HepG2 (cell line): ENCODE measurements at regions not wholly inside any gene's neighbourhood (a gene's known extent, or its start where the extent isn't known, plus 50 kb on each side); places are given as distances from the start of the nearest gene placed in this dataset.

Experiments used
- ATAC-seq: fragments of 200-7000 bp; cut with Tn5 transposase; 3 replicates; pipeline ENCODE4 v1.9.1; 2020; ENCODE audit warnings: mild to moderate bottlenecking, moderate library complexity
- BruUV-seq: library from RNA; stranded (reverse); fragments of 400-500 nt; replicated peaks from 2 replicates; lab custom pipeline; 2021; lab: Mats Ljungman, UMichigan
- CTCF ChIA-PET: fragments of 300-600 bp; formaldehyde crosslinking; extraction: SDS; loops from one replicate; lab custom pipeline; 2021; ENCODE audit warnings: low total read pairs, inconsistent platforms, low intra/inter-chr PET ratio; lab: Yijun Ruan, JAX
- POLR2A ChIA-PET: fragments of 350-600 bp; sonication (Branson Sonifier 250); formaldehyde crosslinking; loops from one replicate; lab custom pipeline; 2020; ENCODE audit warnings: antibody characterized with exemption, inconsistent platforms; lab: Yijun Ruan, JAX
- DNase-seq: peaks from one replicate; pipeline ENCODE4 v3.0.0-alpha.2; 2015; ENCODE audit warnings: low spot score
- FAIRE-seq: peaks from 3 replicates; lab custom pipeline; 2011; peaks lifted over from hg19 to GRCh38; lab: Jason Lieb, UNC
- H2AFZ ChIP-seq: one replicate; pipeline ENCODE4 v1.6.1; 2011; ENCODE audit warnings: low read length, inconsistent platforms
- H3K27ac ChIP-seq: fragments of 300-600 bp; 3 replicates; pipeline ENCODE4 v1.8.0; 2011; ENCODE audit warnings: mixed run types, mild to moderate bottlenecking, mixed read lengths, low read length, inconsistent platforms; ENCODE audit not compliant: insufficient read depth; ENCODE audit errors: extremely low read length
- H3K27me3 ChIP-seq, 2 experiments: fragments of 200-600 bp in 1 of 2; 2 replicates in 1 of 2; 3 replicates in 1 of 2; pipeline versions ENCODE4 v1.6.0 to v1.8.0; 2011; ENCODE audit warnings: low read length in 2 of 2, mild to moderate bottlenecking in 2 of 2, moderate library complexity in 2 of 2, inconsistent platforms in 1 of 2; ENCODE audit not compliant: insufficient read depth in 2 of 2, control insufficient read depth in 1 of 2
- H3K36me3 ChIP-seq, 2 experiments: fragments of 200-600 bp in 1 of 2; replicated peaks in 1 of 2; 2 replicates in 1 of 2; 3 replicates in 1 of 2; pipeline versions ENCODE4 v1.5.1 to v1.8.0; 2011; ENCODE audit warnings: low read length in 2 of 2, inconsistent platforms in 1 of 2; ENCODE audit not compliant: insufficient read depth in 2 of 2, control insufficient read depth in 1 of 2
- H3K4me1 ChIP-seq: 2 replicates; pipeline ENCODE4 v1.5.1; 2012; ENCODE audit warnings: low read length, inconsistent platforms; ENCODE audit not compliant: insufficient read depth
- H3K4me2 ChIP-seq: 2 replicates; pipeline ENCODE4 v1.6.0; 2011; ENCODE audit warnings: low read depth, low read length, inconsistent platforms
- H3K4me3 ChIP-seq, 3 experiments: fragments of 200-600 bp in 1 of 3; sonication (generic), shearing (Covaris generic) in 1 of 3; replicated peaks in 1 of 3; 2 replicates each; pipeline ENCODE4 v1.5.1; 2011 to 2016; ENCODE audit warnings: low read length in 3 of 3, inconsistent platforms in 2 of 3, low read depth in 2 of 3, mild to moderate bottlenecking in 2 of 3, control low read depth in 1 of 3, mixed read lengths in 1 of 3; ENCODE audit not compliant: insufficient read depth in 1 of 3
- H3K79me2 ChIP-seq: one replicate; pipeline ENCODE4 v1.6.1; 2011; ENCODE audit warnings: low read length, inconsistent platforms; ENCODE audit not compliant: insufficient read depth
- H3K9ac ChIP-seq: 2 replicates; pipeline ENCODE4 v1.6.0; 2011; ENCODE audit warnings: mild to moderate bottlenecking, low read depth, low read length, inconsistent platforms; ENCODE audit not compliant: insufficient read depth
- H3K9me3 ChIP-seq: 2 replicates; pipeline ENCODE4 v1.5.1; 2012; ENCODE audit warnings: mild to moderate bottlenecking, low read length
- H4K20me1 ChIP-seq: 2 replicates; pipeline ENCODE4 v1.6.0; 2011; ENCODE audit warnings: inconsistent platforms, mild to moderate bottlenecking, low read length, moderate library complexity; ENCODE audit not compliant: insufficient read depth
- AKAP8 ChIP-seq: sonication (generic); formaldehyde crosslinking; IDR thresholded peaks from 2 replicates; pipeline ENCODE4 v1.5.1; 2020; ENCODE audit warnings: mild to moderate bottlenecking, missing genetic modification reagents
- BORCS8-MEF2B ChIP-seq: sonication (generic); formaldehyde crosslinking; IDR thresholded peaks from 2 replicates; pipeline ENCODE4 v1.8.0; 2022; ENCODE audit warnings: mild to moderate bottlenecking, missing genetic modification reagents
- CC2D1A ChIP-seq: sonication (generic); formaldehyde crosslinking; IDR thresholded peaks from 2 replicates; pipeline ENCODE4 v1.8.1; 2023; ENCODE audit warnings: mild to moderate bottlenecking, missing genetic modification reagents
- CEBPB ChIP-seq: IDR thresholded peaks from 2 replicates; pipeline ENCODE4 v1.6.1; 2011; ENCODE audit warnings: low read depth, low read length, improper control_type of control experiment, borderline replicate concordance
- EEA1 ChIP-seq: sonication (generic); formaldehyde crosslinking; IDR thresholded peaks from 2 replicates; pipeline ENCODE4 v1.5.1; 2020; ENCODE audit warnings: mild to moderate bottlenecking, missing genetic modification reagents, borderline replicate concordance
- FOXK2 ChIP-seq: fragments of 450-650 bp; IDR thresholded peaks from 2 replicates; pipeline ENCODE4 v1.6.1; 2016
- GATAD2A ChIP-seq: IDR thresholded peaks from 2 replicates; pipeline ENCODE4 v1.6.1; 2016
- HIVEP1 ChIP-seq: sonication (generic); formaldehyde crosslinking; IDR thresholded peaks from 2 replicates; pipeline ENCODE4 v1.4.0; 2020; ENCODE audit warnings: mild to moderate bottlenecking, missing genetic modification reagents
- HNF4A ChIP-seq: sonication (generic); formaldehyde crosslinking; IDR thresholded peaks from 2 replicates; pipeline ENCODE4 v1.4.0; 2020; ENCODE audit warnings: missing genetic modification reagents
- KDM3A ChIP-seq: IDR thresholded peaks from 2 replicates; pipeline ENCODE4 v1.6.1; 2018; ENCODE audit warnings: low read depth, missing compliant biosample characterization
- KDM5B ChIP-seq: sonication (generic); formaldehyde crosslinking; IDR thresholded peaks from 2 replicates; pipeline ENCODE4 v1.4.0; 2020; ENCODE audit warnings: missing genetic modification reagents, mild to moderate bottlenecking, borderline replicate concordance
- MYC ChIP-seq: sonication (generic); formaldehyde crosslinking; IDR thresholded peaks from 2 replicates; pipeline ENCODE4 v1.9.0; 2021; ENCODE audit warnings: missing genetic modification reagents, borderline replicate concordance
- NFAT5 ChIP-seq: sonication (generic); formaldehyde crosslinking; IDR thresholded peaks from 2 replicates; pipeline ENCODE4 v1.4.0; 2020; ENCODE audit warnings: missing genetic modification reagents
- NFRKB ChIP-seq: fragments of 450-650 bp; IDR thresholded peaks from 2 replicates; pipeline ENCODE4 v1.6.1; 2017
- SIX1 ChIP-seq: sonication (generic); formaldehyde crosslinking; IDR thresholded peaks from 2 replicates; pipeline ENCODE4 v1.4.0; 2020; ENCODE audit warnings: missing genetic modification reagents, borderline replicate concordance
- TBP ChIP-seq: sonication (generic); formaldehyde crosslinking; IDR thresholded peaks from 2 replicates; pipeline ENCODE4 v1.5.0; 2020; ENCODE audit warnings: missing genetic modification reagents
- ZNF746 ChIP-seq: sonication (generic); formaldehyde crosslinking; IDR thresholded peaks from 2 replicates; pipeline ENCODE4 v1.8.0; 2022; ENCODE audit warnings: mild to moderate bottlenecking, missing genetic modification reagents
- WGBS: methylation state at CpG from one replicate; pipeline ENCODE4 v1.1.6; 2017; ENCODE audit warnings: low lambda C conversion rate; 5-methylcytosine and 5-hydroxymethylcytosine counted together
- in situ Hi-C: cut with HindIII; loops from 2 replicates; pipeline ENCODE4 v1.10.0; 2017; ENCODE audit warnings: low pct_unique_long_range_greater_than_20kb; ENCODE audit not compliant: extremely low pct_ligation_motif_present
- intact Hi-C: fragments of 100-400 bp; cut with micrococcal nuclease; formaldehyde crosslinking; loops from one replicate; pipeline ENCODE4 v1.10.0; 2022; ENCODE audit not compliant: unreplicated experiment

DNA sequence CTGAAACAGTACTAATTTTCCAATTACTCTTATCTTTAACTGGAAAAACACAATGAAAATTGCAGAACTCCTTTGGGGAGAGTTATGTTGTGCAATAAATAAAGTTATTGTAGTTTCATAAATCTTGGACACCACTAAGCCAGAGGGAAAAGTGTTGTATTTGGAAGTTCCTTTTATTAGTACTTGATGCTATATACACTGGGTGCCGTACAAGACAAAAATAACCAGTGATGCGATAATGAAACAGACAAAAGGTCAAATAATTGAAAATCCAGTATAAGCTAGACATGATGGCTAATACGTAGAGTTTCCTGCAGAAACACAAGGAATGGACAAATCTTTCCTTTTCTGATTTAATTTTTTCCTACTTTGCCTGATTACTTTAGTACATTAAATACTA is 541.1 kb downstream of the ETS1 start:
- H3K27ac ChIP-seq, result no peak overlapping the region
- intact Hi-C loops, result no loop called here
- no peak overlapping the region for H3K4me2 ChIP-seq
- no peaks in the 10 kb centered on the region for H3K9me3 ChIP-seq
- CTCF ChIA-PET, result no interaction called here
- BruUV-seq, result no TSS peak
- H3K27me3 ChIP-seq, result no peaks in the 10 kb centered on the region
- H3K9ac ChIP-seq, result no peak overlapping the region
- no peak overlapping the region for H2AFZ ChIP-seq
- WGBS, result 46% methylated on average over 3 of the region's 3 CpGs
- no peaks in the 10 kb centered on the region for H4K20me1 ChIP-seq
- in situ Hi-C loops, result no loop called here
- no peaks in the 10 kb centered on the region for H3K79me2 ChIP-seq
- POLR2A ChIA-PET, result no interaction called here
- no peak for TF ChIP-seq HIVEP1
- TF ChIP-seq CEBPB, result 0 out of 2 replicates have a peak, but pooled peaks have one; percentile 7
- no peaks in the 10 kb centered on the region for H3K36me3 ChIP-seq
- H3K4me3 ChIP-seq, result no peak overlapping the region
- H3K4me1 ChIP-seq, result no peaks in the 10 kb centered on the region
- ATAC-seq (no peak), FAIRE-seq (no peak), DNase-seq (no peak)

GRCh38 chr11:128045094-128045725 is 542.1 kb downstream of the ETS1 start:
- intact Hi-C loops, result no loop called here
- 1% methylated on average over 4 of the region's 4 CpGs for WGBS
- no peak for TF ChIP-seq ZNF746 (CRISPR knock-in tag)
- no peak for TF ChIP-seq HNF4A (CRISPR knock-in tag)
- no peak for TF ChIP-seq GATAD2A (CRISPR knock-in tag)
- TF ChIP-seq FOXK2, result no peak
- no peak for TF ChIP-seq MYC
- TF ChIP-seq EEA1 (CRISPR knock-in tag), result no peak
- no peak for TF ChIP-seq CC2D1A (CRISPR knock-in tag)
- no peak for TF ChIP-seq TBP
- no peak for TF ChIP-seq BORCS8-MEF2B
- no peak for TF ChIP-seq AKAP8 (CRISPR knock-in tag)
- no peak for TF ChIP-seq NFAT5 (CRISPR knock-in tag)
- TF ChIP-seq KDM3A (CRISPR knock-in tag), result no peak
- TF ChIP-seq SIX1 (CRISPR knock-in tag), result no peak
- no peak for TF ChIP-seq KDM5B (CRISPR knock-in tag)
- no peak for TF ChIP-seq NFRKB
- Histone ChIP-seq H3K36me3 (no peaks in the 10 kb centered on the region), H3K4me1 (no peaks in the 10 kb centered on the region), H3K9ac (no peak overlapping the region), H3K4me3 (no peak overlapping the region), H3K27me3 (no peaks in the 10 kb centered on the region), H3K4me2 (no peak overlapping the region), H3K27ac (no peak overlapping the region), H2AFZ (no peak overlapping the region), H3K79me2 (no peaks in the 10 kb centered on the region), H3K9me3 (no peaks in the 10 kb centered on the region), H4K20me1 (no peaks in the 10 kb centered on the region)
- ChIA-PET POLR2A (no interaction called here), CTCF (no interaction called here)
- DNase-seq (no peak), FAIRE-seq (no peak), ATAC-seq (no peak)
- BruUV-seq, result no TSS peak
- in situ Hi-C loops, result no loop called here
